Mesodermal cell (in vitro differentiated cells): ENCODE measurements at regions not wholly inside any gene's neighbourhood (a gene's known extent, or its start where the extent isn't known, plus 50 kb on each side); places are given as distances from the start of the nearest gene placed in this dataset.
"Not testable (repeated sequence)": the region's sequence is repeated elsewhere in the genome, so short reads cannot be mapped to it uniquely, and the experiment has no call there.

Experiments used
- H3K27ac ChIP-seq: 2 replicates; pipeline ENCODE4 v1.7.0; 2013; ENCODE audit warnings: mild to moderate bottlenecking, low read depth, low read length, moderate library complexity; ENCODE audit not compliant: severe bottlenecking
- H3K36me3 ChIP-seq: 2 replicates; pipeline ENCODE4 v1.7.1; 2013; ENCODE audit warnings: mild to moderate bottlenecking, low read length, moderate library complexity; ENCODE audit not compliant: control insufficient read depth, insufficient read depth
- H3K4me1 ChIP-seq: one replicate; pipeline ENCODE4 v1.7.1; 2013; ENCODE audit warnings: mild to moderate bottlenecking, low read length; ENCODE audit not compliant: insufficient read depth, control insufficient read depth, poor library complexity, severe bottlenecking
- H3K4me3 ChIP-seq: 2 replicates; pipeline ENCODE4 v1.7.0; 2013; ENCODE audit warnings: low read length, control low read depth, mild to moderate bottlenecking; ENCODE audit not compliant: insufficient read depth, poor library complexity, severe bottlenecking; ENCODE audit errors: extremely low read depth
- H3K9me3 ChIP-seq: 2 replicates; pipeline ENCODE4 v1.7.1; 2013; ENCODE audit warnings: mild to moderate bottlenecking, low read length, moderate library complexity; ENCODE audit not compliant: control insufficient read depth
- WGBS, 2 experiments: methylation state at CpG; one replicate each; pipeline ENCODE4 v1.1.5; 2013; ENCODE audit warnings: missing lambda C conversion rate in 2 of 2; ENCODE audit not compliant: insufficient coverage in 2 of 2; 5-methylcytosine and 5-hydroxymethylcytosine counted together

DNA sequence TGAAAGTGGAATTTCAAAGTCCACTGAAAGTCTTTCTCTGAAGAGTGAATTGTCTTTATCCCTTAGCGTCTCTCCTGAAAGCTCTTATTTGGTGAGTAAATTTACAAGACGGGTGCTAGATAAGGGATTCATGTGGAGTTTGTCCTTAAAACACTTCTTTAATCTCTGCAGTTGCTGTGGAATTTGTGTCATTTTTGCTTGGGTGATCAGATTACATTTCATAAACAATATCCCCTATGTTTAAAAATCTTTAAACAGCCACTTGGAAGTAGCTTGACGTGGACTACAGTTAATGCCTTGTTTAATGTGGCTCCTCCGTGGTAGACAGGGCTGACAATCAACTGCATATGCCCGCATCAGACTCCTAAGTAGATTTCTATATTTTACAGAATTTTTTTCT, 175.4 kb upstream of the ZNF217 start:
- Histone ChIP-seq H3K36me3 (no peaks in the 10 kb centered on the region), H3K27ac (no peak overlapping the region), H3K4me3 (no peak overlapping the region), H3K4me1 (peaks cover 4% of the 10 kb centered on the region), H3K9me3 (no peaks in the 10 kb centered on the region)
- 71 to 100% methylated on average over 2 to 3 of the region's 5 CpGs for WGBS, 2 experiments

DNA sequence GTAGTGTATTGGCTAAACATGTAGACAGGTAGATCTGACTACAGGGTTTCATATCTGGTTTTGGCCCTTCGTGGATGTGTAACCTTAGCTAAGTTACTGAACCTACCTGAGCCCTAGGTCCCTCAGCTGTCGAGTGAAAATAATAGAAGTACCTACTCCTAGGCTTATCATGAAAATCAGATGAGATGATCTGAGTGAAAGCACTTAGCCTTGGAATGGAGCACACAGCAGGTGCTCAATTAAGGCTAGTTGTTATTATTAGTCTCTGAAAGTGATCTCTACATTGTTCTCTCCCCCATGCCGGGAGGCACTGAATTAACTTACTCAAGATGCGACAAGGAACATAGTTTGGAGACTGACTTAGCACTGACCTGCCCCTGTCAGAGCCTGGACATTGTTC, 174.7 kb upstream of the ZNF217 start:
- no peak overlapping the region for H3K4me3 ChIP-seq
- 20 to 34% methylated on average over 2 to 3 of the region's 4 CpGs for WGBS, 2 experiments
- peaks cover 3% of the 10 kb centered on the region for H3K4me1 ChIP-seq
- H3K9me3 ChIP-seq, result no peaks in the 10 kb centered on the region
- H3K27ac ChIP-seq, result no peak overlapping the region
- no peaks in the 10 kb centered on the region for H3K36me3 ChIP-seq

DNA sequence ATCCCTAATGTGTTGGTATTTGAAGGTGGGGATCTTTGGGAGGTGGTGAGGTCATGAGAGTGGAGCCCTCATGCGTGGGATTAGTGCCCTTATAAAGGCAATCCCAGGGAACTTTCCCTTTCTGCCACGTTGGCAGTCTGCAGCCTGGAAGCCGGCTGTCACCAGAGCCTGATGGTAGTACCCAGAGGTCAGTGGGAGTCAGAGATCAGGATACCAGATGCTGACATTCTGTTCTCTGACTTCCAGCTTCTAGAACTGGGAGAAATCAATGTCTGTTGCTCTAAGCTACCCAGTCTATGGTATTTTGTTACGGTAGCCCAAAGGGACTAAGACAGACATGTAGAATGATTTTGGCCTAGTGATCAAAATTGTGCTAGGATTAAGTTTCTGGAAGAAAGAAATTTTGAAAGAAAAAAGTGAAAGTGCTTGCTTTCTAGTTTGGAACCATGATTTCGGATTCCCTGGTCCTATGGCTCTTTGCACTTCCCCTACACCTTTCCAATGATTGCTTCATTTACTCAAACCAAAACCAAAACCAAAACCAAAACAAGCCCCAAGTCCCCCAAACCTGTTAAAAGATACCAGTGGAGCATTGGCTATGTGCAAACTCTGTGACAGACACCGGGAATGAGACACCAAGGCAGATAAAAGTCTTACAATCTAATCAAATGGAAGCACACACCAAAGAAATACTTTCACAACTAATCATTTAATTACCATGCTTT, 173.7 kb upstream of the ZNF217 start:
- H3K9me3 ChIP-seq, result no peaks in the 10 kb centered on the region
- no peak overlapping the region for H3K27ac ChIP-seq
- no peaks in the 10 kb centered on the region for H3K36me3 ChIP-seq
- peaks cover 3% of the 10 kb centered on the region for H3K4me1 ChIP-seq
- WGBS, 2 experiments, result 85 to 92% methylated on average over 5 to 6 of the region's 6 CpGs
- no peak overlapping the region for H3K4me3 ChIP-seq

DNA sequence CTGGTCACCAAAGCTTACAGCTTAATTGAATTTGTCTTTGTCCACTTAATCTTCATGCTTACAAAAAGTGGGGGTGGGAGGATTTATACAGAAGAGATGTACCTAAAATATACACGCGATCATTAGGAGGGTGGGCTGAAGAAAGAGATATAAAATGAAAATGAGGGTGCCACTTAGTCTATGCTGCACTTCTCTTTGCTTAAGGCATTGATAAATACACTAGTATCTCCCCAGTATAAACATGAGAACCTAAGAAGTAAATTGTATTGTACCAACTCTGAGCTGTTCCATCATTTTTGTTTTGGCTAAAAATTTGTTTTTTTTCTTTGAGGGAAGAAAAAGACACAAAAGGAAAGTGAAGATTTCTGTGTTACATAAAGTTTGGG, 170.8 kb upstream of the ZNF217 start:
- Histone ChIP-seq H3K4me3 (no peak overlapping the region), H3K4me1 (peaks cover 3% of the 10 kb centered on the region), H3K36me3 (no peaks in the 10 kb centered on the region), H3K9me3 (no peaks in the 10 kb centered on the region), H3K27ac (no peak overlapping the region)
- WGBS, 2 experiments, result no CpG with 5 or more reads among the region's 2 CpGs

DNA sequence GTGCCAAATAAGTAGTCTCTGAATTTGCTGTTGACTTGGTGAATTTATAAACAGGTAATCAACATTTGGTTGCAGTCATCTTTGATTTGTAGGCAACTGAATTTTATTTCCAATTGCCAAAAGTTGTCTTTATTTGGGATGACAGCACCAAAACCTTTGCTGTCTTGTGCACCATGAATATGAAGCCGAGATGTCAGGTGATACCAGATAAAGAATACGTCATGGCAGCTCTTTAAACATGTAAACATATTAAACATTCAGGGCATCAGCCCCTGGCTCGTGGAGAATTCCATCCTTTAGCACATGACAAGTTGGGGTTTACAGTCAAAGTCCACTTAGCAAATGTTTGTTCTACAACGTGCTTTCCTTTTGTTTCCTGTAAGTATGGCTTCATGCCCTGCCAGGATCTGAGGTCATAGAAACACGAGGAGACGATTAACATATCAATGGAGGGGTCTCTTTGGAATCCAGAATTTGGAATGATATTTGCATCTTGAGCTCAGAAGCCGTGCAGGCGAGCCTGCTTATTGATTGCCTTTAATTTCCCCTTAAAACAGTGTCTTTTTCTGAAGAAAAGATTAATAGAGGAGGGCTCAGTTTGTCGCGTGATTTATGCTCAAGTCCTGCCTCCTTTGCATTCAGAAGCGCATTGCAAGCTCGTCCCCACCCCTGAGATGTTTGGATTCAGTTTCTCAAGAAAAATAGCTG, 170.2 kb upstream of the ZNF217 start:
- no peak overlapping the region for H3K4me3 ChIP-seq

DNA sequence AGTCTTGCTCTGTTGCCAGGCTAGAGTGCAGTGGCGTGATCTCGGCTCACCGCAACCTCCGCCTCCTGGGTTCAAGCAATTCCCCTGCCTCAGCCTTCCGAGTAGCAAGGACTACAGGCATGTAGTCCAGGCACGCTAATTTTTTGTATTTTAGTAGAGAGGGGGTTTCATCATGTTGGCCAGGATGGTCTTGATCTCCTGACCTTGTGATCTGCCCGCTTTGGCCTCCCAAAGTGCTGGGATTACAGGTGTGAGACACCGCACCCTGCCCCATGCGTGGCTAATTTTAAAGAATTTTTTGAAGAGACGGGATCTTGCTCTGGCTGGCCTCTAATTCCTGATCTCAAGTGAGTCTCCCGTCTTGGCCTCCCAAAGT, 168.8 kb upstream of the ZNF217 start:
- H3K36me3 ChIP-seq, H3K4me3 ChIP-seq, H3K27ac ChIP-seq, H3K4me1 ChIP-seq, H3K9me3 ChIP-seq: not testable (repeated sequence)
- WGBS, 2 experiments, result 92 to 98% methylated on average over 5 to 10 of the region's 11 CpGs

More for the DNA sequence above, 170.2 kb upstream of the ZNF217 start:
- Histone ChIP-seq H3K36me3 (no peaks in the 10 kb centered on the region), H3K4me1 (peaks cover 3% of the 10 kb centered on the region), H3K27ac (no peak overlapping the region), H3K9me3 (no peaks in the 10 kb centered on the region)
- WGBS, 2 experiments, result 29% methylated on average over 6 to 9 of the region's 12 CpGs

DNA sequence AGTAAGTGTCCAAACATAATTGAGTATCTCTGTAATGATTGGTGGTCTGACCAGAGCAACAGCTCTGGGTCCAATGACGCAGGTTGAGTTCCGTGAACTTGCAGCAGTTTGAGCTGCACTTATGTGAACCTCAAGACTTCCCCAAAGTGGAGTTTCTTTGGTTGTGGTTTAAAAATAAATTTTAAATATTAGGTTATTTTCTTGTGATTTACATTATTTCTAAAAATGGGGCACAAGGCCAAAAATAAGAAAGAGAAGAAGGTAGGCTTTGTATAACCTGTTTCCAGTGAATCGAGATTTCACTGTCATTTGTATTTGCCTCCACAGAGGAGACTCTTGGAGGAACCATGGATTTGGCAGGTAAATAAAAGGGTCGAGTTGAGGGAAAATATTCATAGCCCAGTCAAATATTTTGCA, 166.4 kb upstream of the ZNF217 start:
- no peak overlapping the region for H3K4me3 ChIP-seq
- 97 to 100% methylated on average over 1 to 4 of the region's 4 CpGs for WGBS, 2 experiments
- no peak overlapping the region for H3K27ac ChIP-seq
- no peaks in the 10 kb centered on the region for H3K9me3 ChIP-seq
- no peaks in the 10 kb centered on the region for H3K36me3 ChIP-seq
- H3K4me1 ChIP-seq, result peaks cover 3% of the 10 kb centered on the region

DNA sequence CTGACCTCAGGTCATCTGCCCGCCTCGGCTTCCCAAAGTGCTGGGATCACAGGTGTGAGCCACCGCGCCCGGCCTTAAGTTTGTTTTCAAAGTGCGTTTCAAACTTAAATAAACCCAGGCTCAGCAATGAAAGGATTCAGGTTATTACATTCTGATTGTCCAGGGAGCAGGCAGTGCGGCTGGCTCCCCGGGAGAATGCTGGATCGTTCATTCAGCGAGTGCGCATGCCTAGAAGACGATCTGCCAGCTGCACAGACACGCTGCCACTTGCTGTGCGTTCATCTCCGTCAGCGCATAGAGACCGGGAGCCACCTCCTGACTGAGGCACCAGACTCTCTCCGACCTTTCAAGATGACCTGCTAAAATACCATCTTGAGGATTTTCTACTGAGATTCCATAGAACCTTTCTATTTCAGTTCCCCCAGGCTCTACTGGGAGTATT, 163.9 kb upstream of the ZNF217 start:
- Histone ChIP-seq H3K27ac (no peak overlapping the region), H3K4me1 (peaks cover 15% of the 10 kb centered on the region), H3K36me3 (no peaks in the 10 kb centered on the region), H3K9me3 (no peaks in the 10 kb centered on the region), H3K4me3 (no peak overlapping the region)
- WGBS, 2 experiments, result 95 to 96% methylated on average over 17 to 18 of the region's 18 CpGs

DNA sequence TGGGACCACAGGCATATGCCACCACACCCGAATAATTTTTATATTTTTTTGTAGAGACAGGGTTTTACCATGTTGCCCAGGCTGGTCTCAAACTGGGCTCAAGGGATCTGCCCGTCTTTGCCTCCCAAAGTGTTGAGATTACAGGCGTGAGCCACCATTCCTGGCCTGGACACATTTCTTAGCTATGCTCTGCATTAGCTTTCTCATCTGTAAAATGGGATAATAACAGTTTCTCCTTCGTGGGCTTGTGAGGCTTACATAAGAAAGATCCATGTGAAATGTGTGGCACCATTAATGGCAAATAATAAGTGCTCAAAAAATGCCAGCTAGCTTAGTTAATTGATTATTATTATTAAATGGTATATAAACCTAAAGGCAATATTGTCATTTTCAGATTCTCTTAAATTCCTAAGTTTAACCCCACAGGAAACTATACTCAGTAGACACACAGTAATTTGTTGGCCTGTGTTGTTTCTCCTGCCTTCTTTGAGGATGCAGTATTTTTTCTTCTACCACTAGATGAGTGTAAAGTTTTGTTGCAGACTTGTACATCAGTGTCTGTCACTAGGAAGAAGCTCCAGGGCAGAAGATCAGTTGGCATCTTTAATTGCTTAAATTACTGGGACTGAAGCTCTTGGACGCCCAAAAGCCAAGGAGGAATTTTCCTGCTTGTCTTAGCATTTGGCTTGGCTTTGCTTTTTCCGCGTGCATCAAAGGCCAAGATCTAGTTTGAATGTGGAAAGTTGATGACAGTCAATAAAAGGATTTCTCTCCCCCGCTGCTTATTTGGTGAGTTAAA, 162.3 kb upstream of the ZNF217 start:
- H3K27ac ChIP-seq, result peak overlapping the region; percentile 29
- H3K4me3 ChIP-seq, result no peak overlapping the region
- H3K36me3 ChIP-seq, result no peaks in the 10 kb centered on the region
- H3K4me1 ChIP-seq, result peaks cover 31% of the 10 kb centered on the region
- WGBS, 2 experiments, result 89 to 94% methylated on average over 6 to 7 of the region's 8 CpGs
- no peaks in the 10 kb centered on the region for H3K9me3 ChIP-seq

DNA sequence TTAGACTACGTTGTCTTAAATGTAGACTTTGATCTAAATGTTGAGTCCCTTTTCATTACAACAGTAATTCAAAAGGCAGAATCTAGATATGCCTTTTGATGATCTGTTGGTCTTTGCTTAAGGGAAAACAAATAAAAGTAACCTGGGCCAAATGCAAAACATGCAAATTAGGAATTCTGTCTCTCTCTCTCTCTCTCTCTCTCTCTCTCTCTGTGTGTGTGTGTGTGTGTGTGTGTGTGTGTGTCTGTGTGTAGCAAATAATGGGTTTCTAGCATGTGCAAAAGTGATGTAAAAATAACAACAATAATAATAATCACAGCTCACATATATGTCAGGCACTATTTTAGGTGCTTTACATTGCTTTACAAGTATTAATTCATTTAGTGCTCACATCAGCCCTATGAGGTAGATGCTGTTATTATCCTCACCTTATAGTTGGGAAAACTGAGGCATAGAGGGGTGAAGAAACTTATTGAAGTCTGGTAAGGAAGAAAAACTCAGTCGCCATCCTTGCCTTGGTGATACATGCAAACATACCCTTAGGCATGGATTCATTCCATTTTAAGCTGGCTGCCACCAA, 160.3 kb upstream of the ZNF217 start:
- no CpG with 5 or more reads among the region's 2 CpGs for WGBS, 2 experiments
- Histone ChIP-seq H3K4me3 (no peak overlapping the region), H3K27ac (peak overlapping the region; percentile 23), H3K36me3 (no peaks in the 10 kb centered on the region), H3K9me3 (no peaks in the 10 kb centered on the region), H3K4me1 (peaks cover 45% of the 10 kb centered on the region)
